ENCODE measurements at regions not wholly inside any gene's neighbourhood (a gene's known extent, or its start where the extent isn't known, plus 50 kb on each side); places are given as distances from the start of the nearest gene placed in this dataset.

GRCh38 chr10:3480990-3481315 lies 304.1 kb downstream of the KLF6 start:
- no peak for TF ChIP-seq CTCF (IDR thresholded peaks at IDR 0.05; ENCODE audit: insufficient read depth, missing control alignments)
- FAIRE-seq (no peak), DNase-seq (ENCODE audit: insufficient read length, low spot score) (no peak)

GRCh38 chr10:3480281-3480989 lies 304.6 kb downstream of the KLF6 start:
- no peak for DNase-seq (ENCODE audit: insufficient read length, low spot score)
- FAIRE-seq = no peak
- TF ChIP-seq CTCF (IDR thresholded peaks at IDR 0.05; ENCODE audit: insufficient read depth, missing control alignments) = no peak

- FAIRE-seq (no peak), DNase-seq (ENCODE audit: insufficient read length, low spot score) (no peak)
Observed at GRCh38 chr10:3478632-3479240, 306.2 kb upstream of the PITRM1 start.

GRCh38 chr10:3478153-3478552 lies 305.6 kb upstream of the PITRM1 start:
- no peak for TF ChIP-seq CTCF (IDR thresholded peaks at IDR 0.05; ENCODE audit: insufficient read depth, missing control alignments)
- FAIRE-seq (no peak), DNase-seq (ENCODE audit: insufficient read length, low spot score) (no peak)

More at GRCh38 chr10:3478632-3479240, 306.2 kb upstream of the PITRM1 start:
- TF ChIP-seq CTCF (IDR thresholded peaks at IDR 0.05; ENCODE audit: insufficient read depth, missing control alignments) = no peak

- no peak for TF ChIP-seq CTCF (IDR thresholded peaks at IDR 0.05; ENCODE audit: insufficient read depth, missing control alignments)
- FAIRE-seq (no peak), DNase-seq (ENCODE audit: insufficient read length, low spot score) (no peak)
Observed at GRCh38 chr10:3477683-3478082, 305.1 kb upstream of the PITRM1 start.

GRCh38 chr10:3476640-3477448 lies 304.3 kb upstream of the PITRM1 start:
- FAIRE-seq (no peak), DNase-seq (ENCODE audit: insufficient read length, low spot score) (no peak)
- TF ChIP-seq CTCF (IDR thresholded peaks at IDR 0.05; ENCODE audit: insufficient read depth, missing control alignments) = no peak

Data from D721Med (cell line).